ENCODE measurements at regions not wholly inside any gene's neighbourhood (a gene's known extent, or its start where the extent isn't known, plus 50 kb on each side); places are given as distances from the start of the nearest gene placed in this dataset.

DNA sequence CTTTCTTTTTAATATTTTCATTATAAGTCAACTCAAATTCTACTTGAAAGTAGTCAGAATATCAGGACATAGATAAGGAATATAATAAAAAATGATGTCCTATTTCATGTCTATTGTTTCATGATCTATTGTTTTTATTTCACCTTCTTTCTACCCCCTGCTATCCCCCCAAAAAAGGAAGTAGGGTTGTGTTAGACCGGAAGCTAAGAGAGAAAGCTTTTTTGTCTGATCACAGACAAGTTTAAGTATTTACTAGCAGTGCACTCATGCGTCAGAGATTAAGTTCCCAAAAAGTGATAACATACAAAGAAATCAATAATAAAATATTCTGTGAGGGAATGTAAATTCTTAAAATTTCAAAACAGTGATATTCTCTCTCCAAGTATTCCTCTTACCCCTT, 447.1 kb upstream of the CNTNAP5 start:
- Histone ChIP-seq H3K79me2 (ENCODE audit: insufficient read depth, low read length) (no peaks in the 10 kb centered on the region), H3K4me3 (ENCODE audit: low read depth in 1 of 2, low read length in 2 of 2) (no peak overlapping the region), H4K20me1 (ENCODE audit: insufficient read depth, low read length) (no peaks in the 10 kb centered on the region), H3K36me3 (ENCODE audit: insufficient read depth, low read length) (no peaks in the 10 kb centered on the region), H3K9ac (ENCODE audit: low read depth, low read length) (no peak overlapping the region), H2AFZ (ENCODE audit: low read depth, low read length) (no peak overlapping the region), H3K4me2 (ENCODE audit: insufficient read depth, low read length) (no peak overlapping the region), H3K4me1 (ENCODE audit: insufficient read depth, low read length) (no peaks in the 10 kb centered on the region), H3K27ac (ENCODE audit: low read length) (no peak overlapping the region), H3K9me3 (ENCODE audit: insufficient read depth, low read length, severe bottlenecking) (no peaks in the 10 kb centered on the region), H3K27me3 (ENCODE audit: insufficient read depth, low read length, poor library complexity) (no peaks in the 10 kb centered on the region)
- DNase-seq (no peak), ATAC-seq (ENCODE audit: insufficient read depth, low read depth) (no peak)
- TF ChIP-seq CTCF (IDR thresholded peaks at IDR 0.05; ENCODE audit: borderline replicate concordance, extremely low read depth, low read length, poor library complexity, severe bottlenecking) (no peak), EZH2 (IDR thresholded peaks at IDR 0.05; ENCODE audit: borderline replicate concordance, low read depth, low read length, severe bottlenecking) (no peak)

DNA sequence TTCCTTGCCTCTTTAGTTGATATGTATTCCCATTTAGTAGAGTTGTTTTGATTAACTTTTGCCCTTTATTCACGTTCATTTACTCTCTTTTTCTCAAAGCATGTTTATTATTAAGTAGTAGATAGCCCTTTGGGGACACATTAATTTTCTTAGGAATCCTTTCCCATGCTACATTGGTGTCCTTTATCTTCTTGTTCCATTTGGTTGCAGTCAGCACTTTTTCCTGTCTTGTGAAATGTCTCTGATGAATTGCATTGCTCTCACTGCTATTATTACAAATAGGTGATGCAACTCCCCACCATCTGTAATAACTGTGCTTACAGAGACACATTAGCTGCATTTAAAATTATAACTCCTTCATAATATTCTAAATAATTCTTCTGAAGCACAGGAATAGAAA, 428.5 kb upstream of the CNTNAP5 start:
- Histone ChIP-seq H3K4me3 (ENCODE audit: low read depth in 1 of 2, low read length in 2 of 2) (no peak overlapping the region), H4K20me1 (ENCODE audit: insufficient read depth, low read length) (no peaks in the 10 kb centered on the region), H3K79me2 (ENCODE audit: insufficient read depth, low read length) (no peaks in the 10 kb centered on the region), H3K27ac (ENCODE audit: low read length) (no peak overlapping the region), H3K27me3 (ENCODE audit: insufficient read depth, low read length, poor library complexity) (no peaks in the 10 kb centered on the region), H2AFZ (ENCODE audit: low read depth, low read length) (no peak overlapping the region), H3K4me1 (ENCODE audit: insufficient read depth, low read length) (no peaks in the 10 kb centered on the region), H3K4me2 (ENCODE audit: insufficient read depth, low read length) (no peak overlapping the region), H3K9me3 (ENCODE audit: insufficient read depth, low read length, severe bottlenecking) (no peaks in the 10 kb centered on the region), H3K9ac (ENCODE audit: low read depth, low read length) (no peak overlapping the region), H3K36me3 (ENCODE audit: insufficient read depth, low read length) (no peaks in the 10 kb centered on the region)
- no peak for TF ChIP-seq EZH2 (IDR thresholded peaks at IDR 0.05; ENCODE audit: borderline replicate concordance, low read depth, low read length, severe bottlenecking)
- no peak for TF ChIP-seq CTCF (IDR thresholded peaks at IDR 0.05; ENCODE audit: borderline replicate concordance, extremely low read depth, low read length, poor library complexity, severe bottlenecking)
- no peak for ATAC-seq (ENCODE audit: insufficient read depth, low read depth)
- no peak for DNase-seq

DNA sequence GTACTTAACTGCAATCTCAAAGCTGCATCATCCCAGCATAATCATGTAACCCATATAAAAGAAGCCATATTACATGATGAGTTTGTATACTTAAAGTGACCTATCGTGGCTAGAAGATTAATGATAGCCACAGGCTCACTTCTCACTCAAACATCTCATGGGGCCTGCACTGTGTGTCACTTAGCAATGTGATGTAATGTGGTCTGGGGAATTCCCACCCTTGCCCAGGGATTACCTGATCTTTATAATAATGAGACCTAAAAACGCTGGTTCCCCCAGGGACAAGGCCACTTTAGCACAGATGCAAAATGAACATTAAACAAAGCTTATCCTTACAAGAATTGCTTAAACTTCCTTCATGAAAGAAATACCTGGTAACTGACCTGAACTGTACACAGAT, 427.1 kb upstream of the CNTNAP5 start:
- H3K9me3 ChIP-seq (ENCODE audit: insufficient read depth, low read length, severe bottlenecking) = no peaks in the 10 kb centered on the region
- TF ChIP-seq CTCF (IDR thresholded peaks at IDR 0.05; ENCODE audit: borderline replicate concordance, extremely low read depth, low read length, poor library complexity, severe bottlenecking) (no peak), EZH2 (IDR thresholded peaks at IDR 0.05; ENCODE audit: borderline replicate concordance, low read depth, low read length, severe bottlenecking) (no peak)
- no peak overlapping the region for H3K27ac ChIP-seq (ENCODE audit: low read length)
- no peaks in the 10 kb centered on the region for H4K20me1 ChIP-seq (ENCODE audit: insufficient read depth, low read length)
- no peak overlapping the region for H2AFZ ChIP-seq (ENCODE audit: low read depth, low read length)
- no peaks in the 10 kb centered on the region for H3K4me1 ChIP-seq (ENCODE audit: insufficient read depth, low read length)
- H3K9ac ChIP-seq (ENCODE audit: low read depth, low read length) = no peak overlapping the region
- DNase-seq (no peak), ATAC-seq (ENCODE audit: insufficient read depth, low read depth) (no peak)
- H3K4me2 ChIP-seq (ENCODE audit: insufficient read depth, low read length) = no peak overlapping the region
- H3K4me3 ChIP-seq (ENCODE audit: low read depth in 1 of 2, low read length in 2 of 2) = no peak overlapping the region
- H3K27me3 ChIP-seq (ENCODE audit: insufficient read depth, low read length, poor library complexity) = no peaks in the 10 kb centered on the region
- no peaks in the 10 kb centered on the region for H3K79me2 ChIP-seq (ENCODE audit: insufficient read depth, low read length)
- no peaks in the 10 kb centered on the region for H3K36me3 ChIP-seq (ENCODE audit: insufficient read depth, low read length)

DNA sequence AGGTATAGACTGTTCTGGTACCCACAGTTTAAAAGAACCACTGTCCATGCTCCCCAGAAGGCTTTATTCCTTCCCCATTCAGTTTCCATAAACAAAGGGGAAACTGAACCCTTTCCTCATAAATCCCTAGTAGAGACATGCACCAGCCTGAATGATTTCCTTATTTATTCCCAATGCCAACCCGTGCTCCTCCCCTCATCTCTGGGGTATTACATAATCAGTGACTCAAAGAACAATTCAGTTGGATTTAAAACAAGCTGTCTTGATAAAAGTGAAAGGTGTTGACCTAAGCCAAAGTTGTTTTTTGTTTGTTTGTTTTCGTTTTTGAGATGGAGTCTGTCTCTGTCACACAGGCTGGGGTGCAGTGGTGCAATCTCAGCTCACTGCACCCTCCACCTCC, 418.5 kb upstream of the CNTNAP5 start:
- Histone ChIP-seq H3K9me3 (ENCODE audit: insufficient read depth, low read length, severe bottlenecking) (no peaks in the 10 kb centered on the region), H3K79me2 (ENCODE audit: insufficient read depth, low read length) (no peaks in the 10 kb centered on the region), H3K4me1 (ENCODE audit: insufficient read depth, low read length) (no peaks in the 10 kb centered on the region), H3K4me3 (ENCODE audit: low read depth in 1 of 2, low read length in 2 of 2) (no peak overlapping the region), H3K27ac (ENCODE audit: low read length) (no peak overlapping the region), H3K9ac (ENCODE audit: low read depth, low read length) (no peak overlapping the region), H4K20me1 (ENCODE audit: insufficient read depth, low read length) (no peaks in the 10 kb centered on the region), H3K36me3 (ENCODE audit: insufficient read depth, low read length) (no peaks in the 10 kb centered on the region), H3K4me2 (ENCODE audit: insufficient read depth, low read length) (no peak overlapping the region), H3K27me3 (ENCODE audit: insufficient read depth, low read length, poor library complexity) (no peaks in the 10 kb centered on the region), H2AFZ (ENCODE audit: low read depth, low read length) (no peak overlapping the region)
- TF ChIP-seq EZH2 (IDR thresholded peaks at IDR 0.05; ENCODE audit: borderline replicate concordance, low read depth, low read length, severe bottlenecking) (no peak), CTCF (IDR thresholded peaks at IDR 0.05; ENCODE audit: borderline replicate concordance, extremely low read depth, low read length, poor library complexity, severe bottlenecking) (no peak)
- no peak for ATAC-seq (ENCODE audit: insufficient read depth, low read depth)
- DNase-seq = no peak

Data from DND-41 (cell line).